ENCODE measurements at regions not wholly inside any gene's neighbourhood (a gene's known extent, or its start where the extent isn't known, plus 50 kb on each side); places are given as distances from the start of the nearest gene placed in this dataset.

DNA sequence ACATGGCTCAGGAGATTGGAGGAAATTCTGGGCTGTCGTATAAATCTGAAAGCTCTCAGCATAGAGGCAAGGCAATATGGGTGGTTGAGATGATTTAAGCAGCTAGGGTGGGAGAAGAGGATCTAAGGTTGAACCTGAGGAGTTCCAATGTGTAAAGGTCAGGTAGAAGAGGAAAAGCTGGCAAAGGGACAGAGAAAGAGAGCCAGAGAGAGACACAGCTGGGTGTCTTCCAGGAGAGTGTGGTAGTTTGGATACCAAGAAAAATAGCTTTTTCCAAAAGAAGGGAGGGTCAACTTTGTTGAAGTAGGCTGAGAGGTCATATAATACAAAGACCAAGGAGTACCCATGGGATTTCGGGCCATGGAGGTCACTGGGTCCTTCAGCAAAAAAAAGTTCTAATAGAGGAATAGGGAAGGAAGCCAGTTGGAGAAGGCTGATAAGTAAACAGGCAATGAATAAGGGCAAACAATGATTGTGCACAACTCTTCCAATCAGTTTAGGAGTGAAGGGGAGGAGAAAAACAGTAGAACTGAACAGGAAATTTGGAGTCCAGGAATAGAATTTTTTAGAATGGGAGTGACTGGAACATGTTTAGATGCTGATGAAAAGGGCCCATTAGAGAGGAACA, 135.1 kb downstream of the QRSL1 start:
- no peak for TF ChIP-seq POLR2A (IDR thresholded peaks at IDR 0.05)
- TF ChIP-seq CTCF (IDR thresholded peaks at IDR 0.05) = no peak

All from lower leg skin (tissue), 3 donors.